Fibroblast of lung (primary cell): ENCODE measurements at regions not wholly inside any gene's neighbourhood (a gene's known extent, or its start where the extent isn't known, plus 50 kb on each side); places are given as distances from the start of the nearest gene placed in this dataset.

Experiments
- EZH2 ChIP-seq: IDR thresholded peaks from 2 replicates; pipeline ENCODE4 v1.5.1; 2012; ENCODE audit warnings: low read length, control low read depth, mild to moderate bottlenecking; ENCODE audit errors: missing control alignments
- TF ChIP-seq, protein P1 (sequence below), 2 donors: IDR thresholded peaks in 1 of 2; conservative IDR thresholded peaks in 1 of 2; 1 replicate in 1 of 2; 2 replicates in 1 of 2; pipeline ENCODE4 v1.5.1; 2011 to 2012; ENCODE audit warnings: low read length in 2 of 2, control low read depth in 1 of 2, inconsistent platforms in 1 of 2, low read depth in 1 of 2, mild to moderate bottlenecking in 1 of 2

GRCh38 chr7:66493235-66494205, 135.2 kb upstream of the KCTD7 start:
- TF ChIP-seq, protein P1, sequence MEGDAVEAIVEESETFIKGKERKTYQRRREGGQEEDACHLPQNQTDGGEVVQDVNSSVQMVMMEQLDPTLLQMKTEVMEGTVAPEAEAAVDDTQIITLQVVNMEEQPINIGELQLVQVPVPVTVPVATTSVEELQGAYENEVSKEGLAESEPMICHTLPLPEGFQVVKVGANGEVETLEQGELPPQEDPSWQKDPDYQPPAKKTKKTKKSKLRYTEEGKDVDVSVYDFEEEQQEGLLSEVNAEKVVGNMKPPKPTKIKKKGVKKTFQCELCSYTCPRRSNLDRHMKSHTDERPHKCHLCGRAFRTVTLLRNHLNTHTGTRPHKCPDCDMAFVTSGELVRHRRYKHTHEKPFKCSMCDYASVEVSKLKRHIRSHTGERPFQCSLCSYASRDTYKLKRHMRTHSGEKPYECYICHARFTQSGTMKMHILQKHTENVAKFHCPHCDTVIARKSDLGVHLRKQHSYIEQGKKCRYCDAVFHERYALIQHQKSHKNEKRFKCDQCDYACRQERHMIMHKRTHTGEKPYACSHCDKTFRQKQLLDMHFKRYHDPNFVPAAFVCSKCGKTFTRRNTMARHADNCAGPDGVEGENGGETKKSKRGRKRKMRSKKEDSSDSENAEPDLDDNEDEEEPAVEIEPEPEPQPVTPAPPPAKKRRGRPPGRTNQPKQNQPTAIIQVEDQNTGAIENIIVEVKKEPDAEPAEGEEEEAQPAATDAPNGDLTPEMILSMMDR (conservative IDR thresholded peaks at IDR 0.05 in 1 of 2, IDR thresholded peaks at IDR 0.05 in 1 of 2; ENCODE audit: low read depth in 1 of 2, low read length in 2 of 2): peak; percentile 9 to 34
- no peak for TF ChIP-seq EZH2
